ENCODE measurements at regions not wholly inside any gene's neighbourhood (a gene's known extent, or its start where the extent isn't known, plus 50 kb on each side); places are given as distances from the start of the nearest gene placed in this dataset.

DNA sequence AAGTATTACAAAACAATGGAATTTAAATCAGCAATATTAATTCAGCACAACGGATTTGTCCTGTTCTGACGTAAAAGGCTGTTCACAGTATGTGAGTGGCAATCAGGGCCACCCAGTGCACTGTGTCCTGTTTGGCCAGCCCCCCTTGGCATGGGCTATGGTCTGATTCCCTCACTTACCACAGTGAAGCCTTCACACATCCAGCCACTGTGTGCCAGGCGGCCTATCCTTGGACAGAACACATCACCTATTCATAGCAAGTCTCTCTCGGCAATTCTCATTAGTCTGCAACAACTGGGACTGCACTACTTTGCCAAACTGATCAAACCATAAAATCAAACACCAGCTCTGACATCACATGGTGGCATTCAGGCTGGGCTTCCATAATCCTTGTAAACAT, 221.5 kb upstream of the TSHZ3 start:
- H3K4me3 ChIP-seq (ENCODE audit: insufficient read depth, low read depth, low read length): no peak overlapping the region
- no peaks in the 10 kb centered on the region for H3K36me3 ChIP-seq (ENCODE audit: control insufficient read depth, insufficient read depth, low read length)
- H4K5ac ChIP-seq (ENCODE audit: low read depth, low read length): no peak overlapping the region
- WGBS, 2 experiments (ENCODE audit: extremely low coverage in 2 of 2, insufficient read length in 1 of 2): 48% methylated on average over 4 of the region's 4 CpGs; no CpG with 5 or more reads in 1 of the 2 experiments
- H3K18ac ChIP-seq (ENCODE audit: low read depth, low read length): no peak overlapping the region
- ATAC-seq (ENCODE audit: low read depth) (no peak), DNase-seq (no peak)
- H2AK9ac ChIP-seq (replicated peaks; ENCODE audit: low read depth, low read length, poor library complexity): no peak overlapping the region
- intact Hi-C loops (cut with micrococcal nuclease): no loop called here
- no peaks in the 10 kb centered on the region for H3K4me1 ChIP-seq (ENCODE audit: control insufficient read depth, insufficient read depth, low read length)
- no peak overlapping the region for H3K23ac ChIP-seq (ENCODE audit: low read depth, low read length)
- H3K14ac ChIP-seq (replicated peaks; ENCODE audit: low read depth, low read length): no peak overlapping the region
- in situ Hi-C loops (cut with MboI; ENCODE audit: low sequenced_read_pairs): no loop called here
- H3K9me3 ChIP-seq (ENCODE audit: control insufficient read depth, insufficient read depth, low read length): no peaks in the 10 kb centered on the region
- TF ChIP-seq FOS (IDR thresholded peaks at IDR 0.05; ENCODE audit: low read depth, low read length) (no peak), SMC3 (IDR thresholded peaks at IDR 0.05; ENCODE audit: low read depth, low read length) (no peak), RFX5 (IDR thresholded peaks at IDR 0.05; ENCODE audit: low read depth, low read length) (no peak), CEBPB (IDR thresholded peaks at IDR 0.05; ENCODE audit: low read depth, low read length) (no peak), RAD21 (IDR thresholded peaks at IDR 0.05; ENCODE audit: low read length) (no peak), BHLHE40 (IDR thresholded peaks at IDR 0.05; ENCODE audit: low read depth, low read length) (no peak), NFE2L2 (IDR thresholded peaks at IDR 0.05; ENCODE audit: low read depth, low read length) (no peak), CHD1 (IDR thresholded peaks at IDR 0.05; ENCODE audit: low read depth, low read length) (no peak), MAFK (IDR thresholded peaks at IDR 0.05; ENCODE audit: low read depth, low read length) (no peak), POLR2A (IDR thresholded peaks at IDR 0.05; ENCODE audit: low read depth, low read length) (no peak), RCOR1 (IDR thresholded peaks at IDR 0.05; ENCODE audit: insufficient replicate concordance, low read length) (no peak), MXI1 (IDR thresholded peaks at IDR 0.05; ENCODE audit: borderline replicate concordance, low read depth, low read length) (no peak)
- TF ChIP-seq, protein P1, sequence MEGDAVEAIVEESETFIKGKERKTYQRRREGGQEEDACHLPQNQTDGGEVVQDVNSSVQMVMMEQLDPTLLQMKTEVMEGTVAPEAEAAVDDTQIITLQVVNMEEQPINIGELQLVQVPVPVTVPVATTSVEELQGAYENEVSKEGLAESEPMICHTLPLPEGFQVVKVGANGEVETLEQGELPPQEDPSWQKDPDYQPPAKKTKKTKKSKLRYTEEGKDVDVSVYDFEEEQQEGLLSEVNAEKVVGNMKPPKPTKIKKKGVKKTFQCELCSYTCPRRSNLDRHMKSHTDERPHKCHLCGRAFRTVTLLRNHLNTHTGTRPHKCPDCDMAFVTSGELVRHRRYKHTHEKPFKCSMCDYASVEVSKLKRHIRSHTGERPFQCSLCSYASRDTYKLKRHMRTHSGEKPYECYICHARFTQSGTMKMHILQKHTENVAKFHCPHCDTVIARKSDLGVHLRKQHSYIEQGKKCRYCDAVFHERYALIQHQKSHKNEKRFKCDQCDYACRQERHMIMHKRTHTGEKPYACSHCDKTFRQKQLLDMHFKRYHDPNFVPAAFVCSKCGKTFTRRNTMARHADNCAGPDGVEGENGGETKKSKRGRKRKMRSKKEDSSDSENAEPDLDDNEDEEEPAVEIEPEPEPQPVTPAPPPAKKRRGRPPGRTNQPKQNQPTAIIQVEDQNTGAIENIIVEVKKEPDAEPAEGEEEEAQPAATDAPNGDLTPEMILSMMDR (conservative IDR thresholded peaks at IDR 0.05; ENCODE audit: low read depth, low read length): no peak
- H4K20me1 ChIP-seq (ENCODE audit: insufficient read depth, low read length): no peaks in the 10 kb centered on the region
- H3K4ac ChIP-seq (ENCODE audit: low read depth, low read length): no peak overlapping the region
- no peak overlapping the region for H2AFZ ChIP-seq (replicated peaks; ENCODE audit: low read length, poor library complexity)
- CTCF ChIA-PET: no interaction called here
- dilution Hi-C loops (cut with HindIII; ENCODE audit: low sequenced_read_pairs, unreplicated experiment): no loop called here
- H2BK15ac ChIP-seq (ENCODE audit: low read depth, low read length): no peak overlapping the region
- no peaks in the 10 kb centered on the region for H3K9me1 ChIP-seq (ENCODE audit: insufficient read depth, low read length)
- POLR2A ChIA-PET (ENCODE audit: unreplicated experiment): no interaction called here
- no peak overlapping the region for H2BK5ac ChIP-seq (ENCODE audit: low read depth, low read length, poor library complexity, severe bottlenecking)
- H3K27me3 ChIP-seq (ENCODE audit: control insufficient read depth, insufficient read depth, low read length): peaks cover 3% of the 10 kb centered on the region; the same call in 1 of the 2 replicates
- no peak overlapping the region for H2AK5ac ChIP-seq (ENCODE audit: low read depth, low read length)
- H3K9ac ChIP-seq (ENCODE audit: low read depth, low read length): no peak overlapping the region
- H3K56ac ChIP-seq (ENCODE audit: extremely low read depth, insufficient read depth, low read length): no peak overlapping the region
- H2BK20ac ChIP-seq (ENCODE audit: low read depth, low read length): no peak overlapping the region
- H3K27ac ChIP-seq (ENCODE audit: insufficient read depth, low read length): no peak overlapping the region
- no TSS peak for BruUV-seq (replicated peaks)
- no peaks in the 10 kb centered on the region for H3K79me1 ChIP-seq (ENCODE audit: low read depth in 1 of 2, low read length in 2 of 2)
- no peak overlapping the region for H2BK120ac ChIP-seq (ENCODE audit: low read depth, low read length)
- H4K91ac ChIP-seq (ENCODE audit: insufficient read depth, low read depth, low read length): no peak overlapping the region
- H4K8ac ChIP-seq (ENCODE audit: low read depth in 2 of 2, low read length in 2 of 2): no peak overlapping the region
- H3K4me2 ChIP-seq (ENCODE audit: low read depth, low read length): no peak overlapping the region

Data from IMR-90 (cell line).